Type B pancreatic cell (in vitro differentiated cells): ENCODE measurements at regions not wholly inside any gene's neighbourhood (a gene's known extent, or its start where the extent isn't known, plus 50 kb on each side); places are given as distances from the start of the nearest gene placed in this dataset.

ENCODE experiments used
- DNase-seq: peaks from one replicate; pipeline ENCODE4 v3.0.0; 2021; ENCODE audit warnings: mixed read lengths; ENCODE audit not compliant: unreplicated experiment; ENCODE audit errors: extremely low spot score
- H3K27ac Mint-ChIP-seq: 2 replicates; pipeline ENCODE4 v1.8.0; 2021; ENCODE audit warnings: mild to moderate bottlenecking, mixed read lengths
- H3K27me3 Mint-ChIP-seq: 2 replicates; pipeline ENCODE4 v1.8.0; 2021; ENCODE audit warnings: mixed read lengths
- H3K36me3 Mint-ChIP-seq: 2 replicates; pipeline ENCODE4 v1.8.0; 2021; ENCODE audit warnings: mixed read lengths
- H3K4me1 Mint-ChIP-seq: one replicate; pipeline ENCODE4 v1.8.0; 2021; ENCODE audit warnings: mixed read lengths; ENCODE audit not compliant: unreplicated experiment
- H3K4me3 Mint-ChIP-seq: 2 replicates; pipeline ENCODE4 v1.8.0; 2021; ENCODE audit warnings: mild to moderate bottlenecking, mixed read lengths
- H3K9me3 Mint-ChIP-seq: 2 replicates; pipeline ENCODE4 v1.8.0; 2021; ENCODE audit warnings: mixed read lengths
- TF ChIP-seq, protein P1 (sequence below): fragments of 200-600 bp; sonication (generic); conservative IDR thresholded peaks from 2 replicates; pipeline ENCODE4 v1.5.0; 2021; ENCODE audit warnings: antibody characterized with exemption, mild to moderate bottlenecking

DNA sequence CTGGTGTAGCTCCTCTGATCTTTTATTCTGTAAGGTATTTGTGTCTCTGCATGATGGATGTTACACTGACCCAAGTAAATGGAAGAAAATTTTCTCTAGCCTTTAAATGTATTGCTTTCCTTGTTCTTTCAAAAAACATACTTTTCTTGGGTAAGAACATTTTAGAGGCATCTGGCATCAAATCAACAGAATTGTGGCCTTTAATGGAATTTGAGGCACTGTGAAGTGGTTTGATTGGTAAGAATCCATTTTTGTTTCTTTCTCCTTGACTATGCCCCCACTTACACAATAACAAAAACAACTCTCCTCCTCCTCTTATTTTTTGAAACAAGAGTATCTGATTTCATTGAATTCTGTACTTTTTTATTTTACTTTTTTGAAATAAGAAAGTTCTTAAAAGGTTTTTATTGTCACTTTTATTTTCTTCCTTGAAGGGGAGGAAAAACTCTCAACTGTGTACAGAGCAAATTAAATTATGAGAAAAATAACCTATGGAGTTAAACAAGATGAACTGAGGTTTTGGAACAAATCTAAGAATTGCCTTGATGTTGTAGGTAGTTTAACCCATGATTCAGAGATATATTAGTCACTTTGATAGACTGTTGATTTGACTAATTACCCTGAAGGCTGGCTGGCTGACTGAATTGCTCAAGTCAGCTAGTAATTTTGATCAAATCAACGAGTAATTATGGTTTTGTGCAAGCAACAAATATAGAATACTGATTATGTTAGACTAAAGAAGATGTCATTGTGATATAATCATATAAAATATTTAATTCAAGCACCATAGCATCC, 146.4 kb downstream of the FHIP1A start:
- no peak overlapping the region for H3K27ac Mint-ChIP-seq
- TF ChIP-seq, protein P1, sequence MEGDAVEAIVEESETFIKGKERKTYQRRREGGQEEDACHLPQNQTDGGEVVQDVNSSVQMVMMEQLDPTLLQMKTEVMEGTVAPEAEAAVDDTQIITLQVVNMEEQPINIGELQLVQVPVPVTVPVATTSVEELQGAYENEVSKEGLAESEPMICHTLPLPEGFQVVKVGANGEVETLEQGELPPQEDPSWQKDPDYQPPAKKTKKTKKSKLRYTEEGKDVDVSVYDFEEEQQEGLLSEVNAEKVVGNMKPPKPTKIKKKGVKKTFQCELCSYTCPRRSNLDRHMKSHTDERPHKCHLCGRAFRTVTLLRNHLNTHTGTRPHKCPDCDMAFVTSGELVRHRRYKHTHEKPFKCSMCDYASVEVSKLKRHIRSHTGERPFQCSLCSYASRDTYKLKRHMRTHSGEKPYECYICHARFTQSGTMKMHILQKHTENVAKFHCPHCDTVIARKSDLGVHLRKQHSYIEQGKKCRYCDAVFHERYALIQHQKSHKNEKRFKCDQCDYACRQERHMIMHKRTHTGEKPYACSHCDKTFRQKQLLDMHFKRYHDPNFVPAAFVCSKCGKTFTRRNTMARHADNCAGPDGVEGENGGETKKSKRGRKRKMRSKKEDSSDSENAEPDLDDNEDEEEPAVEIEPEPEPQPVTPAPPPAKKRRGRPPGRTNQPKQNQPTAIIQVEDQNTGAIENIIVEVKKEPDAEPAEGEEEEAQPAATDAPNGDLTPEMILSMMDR, result no peak
- H3K4me1 Mint-ChIP-seq, result peaks cover 14% of the 10 kb centered on the region
- H3K36me3 Mint-ChIP-seq, result peaks cover 4% of the 10 kb centered on the region
- DNase-seq, result no peak
- no peaks in the 10 kb centered on the region for H3K27me3 Mint-ChIP-seq
- H3K4me3 Mint-ChIP-seq, result no peak overlapping the region
- peaks cover 1% of the 10 kb centered on the region for H3K9me3 Mint-ChIP-seq

DNA sequence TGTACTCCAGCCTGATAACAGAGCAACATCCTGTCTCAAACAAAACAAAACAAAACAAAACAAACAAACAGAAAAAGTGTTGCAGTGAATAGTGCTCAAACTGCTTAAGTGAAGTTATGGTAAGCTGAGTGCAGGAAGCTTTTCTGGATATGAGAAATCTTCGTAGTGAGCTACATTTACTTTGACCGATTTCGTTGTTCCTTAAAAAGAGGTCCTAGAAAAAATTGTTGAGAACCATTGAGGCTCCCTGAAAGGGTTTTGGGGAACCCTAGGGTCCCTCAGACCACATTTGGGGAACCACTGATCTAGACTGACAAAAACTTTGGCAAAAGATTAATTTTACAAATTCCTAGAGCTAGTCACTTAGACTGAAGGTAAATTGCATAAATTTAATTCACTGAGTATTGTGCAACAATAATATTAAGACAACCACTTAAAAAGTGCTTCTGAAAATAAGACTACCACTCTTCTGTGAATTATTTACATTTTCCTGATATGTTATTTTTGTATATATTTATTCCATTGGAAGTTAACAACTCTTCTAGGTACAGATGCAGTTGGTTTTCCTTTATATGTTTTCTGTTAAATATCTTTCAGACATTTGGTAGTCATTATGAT, 149.6 kb downstream of the FHIP1A start:
- no peak for DNase-seq
- H3K36me3 Mint-ChIP-seq, result no peaks in the 10 kb centered on the region
- H3K27me3 Mint-ChIP-seq, result no peaks in the 10 kb centered on the region
- H3K4me1 Mint-ChIP-seq, result peaks cover 17% of the 10 kb centered on the region
- H3K4me3 Mint-ChIP-seq, result no peak overlapping the region
- H3K27ac Mint-ChIP-seq, result no peak overlapping the region
- H3K9me3 Mint-ChIP-seq, result no peaks in the 10 kb centered on the region
- TF ChIP-seq, protein P1, result no peak

DNA sequence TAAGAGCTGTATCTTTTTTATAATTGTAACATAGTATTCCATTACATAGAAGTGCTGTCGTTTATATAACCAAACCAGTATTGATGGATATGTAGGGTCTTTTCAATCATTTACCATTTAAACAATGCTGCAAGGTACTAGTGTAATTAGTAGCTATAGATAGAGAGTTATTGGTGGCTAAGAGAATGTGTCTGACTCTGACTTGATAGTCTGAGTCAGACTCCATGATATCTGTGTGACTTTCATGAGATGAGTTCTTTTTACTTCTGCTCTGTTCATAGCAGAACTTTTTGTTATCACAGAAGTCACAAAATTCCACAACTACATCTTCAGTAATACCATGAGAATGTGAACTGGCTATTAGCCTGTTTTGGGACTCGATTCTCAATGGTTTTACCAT, 150.6 kb downstream of the FHIP1A start:
- no peaks in the 10 kb centered on the region for H3K9me3 Mint-ChIP-seq
- TF ChIP-seq, protein P1, result no peak
- H3K27ac Mint-ChIP-seq, result no peak overlapping the region
- peaks cover 14% of the 10 kb centered on the region for H3K4me1 Mint-ChIP-seq
- no peak overlapping the region for H3K4me3 Mint-ChIP-seq
- no peaks in the 10 kb centered on the region for H3K27me3 Mint-ChIP-seq
- no peaks in the 10 kb centered on the region for H3K36me3 Mint-ChIP-seq
- DNase-seq, result no peak

DNA sequence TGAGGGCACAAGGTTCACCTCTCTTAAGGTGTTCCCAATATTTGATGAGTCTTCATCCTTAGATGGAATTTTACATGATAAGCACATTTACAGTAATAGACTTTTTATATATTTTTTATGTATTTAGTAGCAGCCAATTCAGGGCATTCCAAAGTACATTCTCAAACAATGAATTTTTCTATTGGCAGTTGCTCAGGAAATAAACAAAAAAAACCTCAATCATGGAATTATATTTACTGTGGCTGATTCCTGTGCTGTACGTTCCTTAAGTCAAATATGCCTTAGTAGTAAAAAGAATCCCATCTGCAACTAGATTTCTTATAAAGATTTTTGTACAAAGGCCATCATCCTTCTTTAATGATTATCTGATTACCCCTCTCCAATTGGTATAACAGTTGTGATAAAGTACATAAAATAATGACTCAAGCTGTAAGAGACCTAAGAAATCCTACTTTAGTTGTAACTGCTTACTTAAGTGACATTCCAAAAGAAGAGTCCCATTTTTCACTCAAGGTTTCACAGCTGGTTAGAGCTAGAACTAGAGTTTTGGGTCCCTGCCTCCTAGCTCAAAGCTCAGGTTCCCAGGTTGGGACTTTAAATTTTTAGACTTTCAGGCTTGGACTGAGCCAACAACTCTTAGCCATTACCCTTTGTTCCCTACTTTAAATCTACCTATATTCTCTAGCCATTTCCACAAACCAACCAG, 152.7 kb downstream of the FHIP1A start:
- H3K4me1 Mint-ChIP-seq, result peaks cover 17% of the 10 kb centered on the region
- H3K9me3 Mint-ChIP-seq, result no peaks in the 10 kb centered on the region
- H3K27ac Mint-ChIP-seq, result no peak overlapping the region
- no peak overlapping the region for H3K4me3 Mint-ChIP-seq
- H3K36me3 Mint-ChIP-seq, result no peaks in the 10 kb centered on the region
- H3K27me3 Mint-ChIP-seq, result no peaks in the 10 kb centered on the region
- TF ChIP-seq, protein P1, result no peak
- no peak for DNase-seq

DNA sequence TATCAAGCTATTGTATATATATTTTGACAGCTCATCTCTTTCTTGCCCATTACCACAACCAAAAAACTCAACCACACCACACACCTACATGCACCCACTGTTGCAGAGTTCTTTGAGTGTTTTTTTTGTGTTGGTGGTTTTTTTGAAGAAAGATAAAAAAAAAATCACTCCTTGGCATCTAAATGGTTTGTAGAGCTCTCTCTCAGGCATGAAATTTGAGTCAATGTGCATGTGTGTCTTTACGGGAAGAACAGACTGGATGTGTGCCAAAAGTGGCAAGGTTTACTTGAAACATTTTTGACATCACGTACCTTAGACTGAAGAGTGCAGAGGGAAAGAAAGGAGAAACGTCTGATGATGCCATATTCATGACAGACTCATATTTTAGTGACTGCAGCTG, 154.2 kb downstream of the FHIP1A start:
- no peaks in the 10 kb centered on the region for H3K27me3 Mint-ChIP-seq
- no peak for DNase-seq
- TF ChIP-seq, protein P1, result no peak
- no peaks in the 10 kb centered on the region for H3K36me3 Mint-ChIP-seq
- H3K9me3 Mint-ChIP-seq, result no peaks in the 10 kb centered on the region
- H3K4me1 Mint-ChIP-seq, result peaks cover 23% of the 10 kb centered on the region
- H3K4me3 Mint-ChIP-seq, result no peak overlapping the region
- H3K27ac Mint-ChIP-seq, result no peak overlapping the region
